PC-3 (cell line): ENCODE measurements at regions not wholly inside any gene's neighbourhood (a gene's known extent, or its start where the extent isn't known, plus 50 kb on each side); places are given as distances from the start of the nearest gene placed in this dataset.

Experiments used
- ATAC-seq: fragments of 200-7000 bp; cut with Tn5 transposase; 2 replicates; pipeline ENCODE4 v1.9.1; 2020; ENCODE audit warnings: mild to moderate bottlenecking, moderate library complexity
- BruUV-seq: library from RNA; stranded (reverse); fragments of 400-500 nt; replicated peaks from 2 replicates; lab custom pipeline; 2021; lab: Mats Ljungman, UMichigan
- CTCF ChIA-PET: fragments of 300-600 bp; sonication (Branson Sonifier 250); formaldehyde crosslinking; loops from one replicate; lab custom pipeline; 2022; ENCODE audit warnings: antibody characterized with exemption; lab: Charles Lee
- POLR2A ChIA-PET: fragments of 300-600 bp; sonication (Branson Sonifier 250); formaldehyde crosslinking; loops from one replicate; lab custom pipeline; 2022; ENCODE audit warnings: antibody characterized with exemption; ENCODE audit not compliant: unreplicated experiment; lab: Charles Lee
- DNase-seq: peaks from one replicate; pipeline ENCODE4 v3.0.0-alpha.2; 2015
- H2AFZ ChIP-seq: fragments of 300-600 bp; sonication (generic); 2 replicates; pipeline ENCODE4 v1.6.0; 2016; ENCODE audit warnings: antibody characterized with exemption, low read length
- H3F3A ChIP-seq: fragments of 300-600 bp; sonication (generic); one replicate; pipeline ENCODE4 v1.6.0; 2017; ENCODE audit warnings: antibody characterized with exemption, low read length, control low read depth, mild to moderate bottlenecking; ENCODE audit not compliant: unreplicated experiment
- H3K27ac ChIP-seq: fragments of 300-600 bp; sonication (generic); 2 replicates; pipeline ENCODE4 v1.5.1; 2016; ENCODE audit warnings: mild to moderate bottlenecking, low read length
- H3K27me3 ChIP-seq: fragments of 300-600 bp; sonication (generic); 2 replicates; pipeline ENCODE4 v1.6.1; 2016; ENCODE audit warnings: low read length, mixed read lengths
- H3K36me3 ChIP-seq: fragments of 300-600 bp; sonication (generic); 2 replicates; pipeline ENCODE4 v1.6.1; 2016; ENCODE audit warnings: low read depth, mixed run types, low read length, mixed read lengths
- H3K4me1 ChIP-seq: fragments of 300-600 bp; sonication (generic); 2 replicates; pipeline ENCODE4 v1.5.1; 2016; ENCODE audit warnings: low read length; ENCODE audit not compliant: insufficient read depth
- H3K4me2 ChIP-seq: fragments of 300-600 bp; sonication (generic); 2 replicates; pipeline ENCODE4 v1.6.0; 2016; ENCODE audit warnings: low read length
- H3K4me3 ChIP-seq: fragments of 300-600 bp; sonication (generic); 2 replicates; pipeline ENCODE4 v1.5.1; 2016; ENCODE audit warnings: mild to moderate bottlenecking, low read length, mixed read lengths
- H3K79me2 ChIP-seq: fragments of 300-600 bp; sonication (generic); 2 replicates; pipeline ENCODE4 v1.6.1; 2017; ENCODE audit warnings: low read length, mixed read lengths
- H3K9ac ChIP-seq: fragments of 300-600 bp; sonication (generic); 2 replicates; pipeline ENCODE4 v1.6.0; 2016; ENCODE audit warnings: mild to moderate bottlenecking, low read length
- H3K9me2 ChIP-seq: fragments of 300-600 bp; sonication (generic); replicated peaks from 2 replicates; pipeline ENCODE4 v1.6.1; 2016; ENCODE audit warnings: mixed run types, low read length, mixed read lengths
- H3K9me3 ChIP-seq: fragments of 300-600 bp; sonication (generic); 2 replicates; pipeline ENCODE4 v1.6.1; 2016; ENCODE audit warnings: low read length, mixed read lengths
- H4K20me1 ChIP-seq: fragments of 300-600 bp; sonication (generic); 2 replicates; pipeline ENCODE4 v1.6.1; 2016; ENCODE audit warnings: low read length, mixed read lengths
- EZH2 ChIP-seq: fragments of 300-600 bp; sonication (generic); IDR thresholded peaks from one replicate; pipeline ENCODE4 v1.6.1; 2017; ENCODE audit warnings: antibody characterized with exemption, mild to moderate bottlenecking, low read length; ENCODE audit not compliant: unreplicated experiment
- EZH2phosphoT487 ChIP-seq: fragments of 300-600 bp; sonication (generic); IDR thresholded peaks from 2 replicates; pipeline ENCODE4 v1.6.1; 2018; ENCODE audit warnings: mild to moderate bottlenecking, antibody characterized with exemption, low read length, borderline replicate concordance
- intact Hi-C: fragments of 100-400 bp; cut with micrococcal nuclease; formaldehyde crosslinking; loops from 2 replicates; pipeline ENCODE4 v1.9.0; 2023
- TF ChIP-seq, protein P1 (sequence below): fragments of 300-600 bp; sonication (generic); conservative IDR thresholded peaks from 2 replicates; pipeline ENCODE4 v1.5.1; 2017; ENCODE audit warnings: antibody characterized with exemption, low read depth, mild to moderate bottlenecking, low read length

DNA sequence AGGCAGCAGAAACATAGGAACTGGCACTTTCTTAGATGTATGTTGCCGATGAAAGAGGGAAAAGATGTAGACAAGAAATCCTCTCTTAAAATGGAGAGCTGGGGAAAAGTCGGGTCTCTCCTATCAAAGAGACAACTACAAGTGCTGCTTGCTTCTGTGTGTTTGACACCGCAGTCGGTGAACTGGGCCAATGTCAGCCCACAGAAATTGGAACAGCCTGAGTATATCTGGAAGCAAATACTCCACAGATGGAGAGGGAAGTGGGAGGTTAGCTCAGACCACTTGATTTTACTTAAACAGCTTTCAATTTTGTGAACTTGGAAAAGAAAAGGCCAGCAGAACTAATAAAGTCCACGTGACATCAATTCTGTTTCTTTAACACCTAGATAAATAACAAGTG is 230.9 kb upstream of the FAT1 start:
- H3K4me2 ChIP-seq = no peak overlapping the region
- no peaks in the 10 kb centered on the region for H4K20me1 ChIP-seq
- H3K9ac ChIP-seq = no peak overlapping the region
- no peak for ATAC-seq
- H3K4me3 ChIP-seq = no peak overlapping the region
- no peaks in the 10 kb centered on the region for H3K4me1 ChIP-seq
- no peaks in the 10 kb centered on the region for H3K79me2 ChIP-seq
- H3K9me3 ChIP-seq = no peaks in the 10 kb centered on the region
- no peak for DNase-seq
- intact Hi-C loops = no loop called here
- H3K27me3 ChIP-seq = no peaks in the 10 kb centered on the region
- no peaks in the 10 kb centered on the region for H3F3A ChIP-seq
- CTCF ChIA-PET = no interaction called here
- no peaks in the 10 kb centered on the region for H3K9me2 ChIP-seq
- no peak for TF ChIP-seq EZH2phosphoT487
- TF ChIP-seq, protein P1, sequence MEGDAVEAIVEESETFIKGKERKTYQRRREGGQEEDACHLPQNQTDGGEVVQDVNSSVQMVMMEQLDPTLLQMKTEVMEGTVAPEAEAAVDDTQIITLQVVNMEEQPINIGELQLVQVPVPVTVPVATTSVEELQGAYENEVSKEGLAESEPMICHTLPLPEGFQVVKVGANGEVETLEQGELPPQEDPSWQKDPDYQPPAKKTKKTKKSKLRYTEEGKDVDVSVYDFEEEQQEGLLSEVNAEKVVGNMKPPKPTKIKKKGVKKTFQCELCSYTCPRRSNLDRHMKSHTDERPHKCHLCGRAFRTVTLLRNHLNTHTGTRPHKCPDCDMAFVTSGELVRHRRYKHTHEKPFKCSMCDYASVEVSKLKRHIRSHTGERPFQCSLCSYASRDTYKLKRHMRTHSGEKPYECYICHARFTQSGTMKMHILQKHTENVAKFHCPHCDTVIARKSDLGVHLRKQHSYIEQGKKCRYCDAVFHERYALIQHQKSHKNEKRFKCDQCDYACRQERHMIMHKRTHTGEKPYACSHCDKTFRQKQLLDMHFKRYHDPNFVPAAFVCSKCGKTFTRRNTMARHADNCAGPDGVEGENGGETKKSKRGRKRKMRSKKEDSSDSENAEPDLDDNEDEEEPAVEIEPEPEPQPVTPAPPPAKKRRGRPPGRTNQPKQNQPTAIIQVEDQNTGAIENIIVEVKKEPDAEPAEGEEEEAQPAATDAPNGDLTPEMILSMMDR = no peak
- no peak for TF ChIP-seq EZH2
- no peak overlapping the region for H2AFZ ChIP-seq
- no peak overlapping the region for H3K27ac ChIP-seq
- H3K36me3 ChIP-seq = no peaks in the 10 kb centered on the region
- POLR2A ChIA-PET = no interaction called here
- no TSS peak for BruUV-seq

DNA sequence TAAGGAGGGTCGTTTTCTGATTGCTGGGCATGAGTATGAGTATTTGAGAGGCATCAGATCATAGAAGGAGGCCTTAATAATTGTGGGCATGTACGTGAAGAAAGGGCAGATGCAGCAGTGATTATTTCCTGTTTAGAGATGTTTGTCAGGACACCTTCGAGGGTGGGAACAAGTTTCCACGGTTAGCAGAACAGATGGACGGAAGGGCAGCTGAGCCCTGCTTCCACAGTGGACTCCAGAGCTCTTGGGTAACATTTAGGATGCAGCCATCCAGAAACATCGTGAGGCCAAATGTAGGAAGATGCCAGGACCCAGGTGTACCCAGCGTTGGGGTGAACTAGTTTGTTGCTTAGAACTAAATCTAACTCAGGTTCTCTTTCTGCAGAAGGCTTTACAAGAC is 231.3 kb upstream of the FAT1 start:
- no peak overlapping the region for H3K4me3 ChIP-seq
- no peaks in the 10 kb centered on the region for H3K27me3 ChIP-seq
- no peaks in the 10 kb centered on the region for H3K79me2 ChIP-seq
- H3K27ac ChIP-seq = no peak overlapping the region
- no peaks in the 10 kb centered on the region for H3K4me1 ChIP-seq
- DNase-seq (no peak), ATAC-seq (no peak)
- H3F3A ChIP-seq = no peaks in the 10 kb centered on the region
- intact Hi-C loops = no loop called here
- H4K20me1 ChIP-seq = no peaks in the 10 kb centered on the region
- no peaks in the 10 kb centered on the region for H3K36me3 ChIP-seq
- H3K4me2 ChIP-seq = no peak overlapping the region
- H3K9me2 ChIP-seq = no peaks in the 10 kb centered on the region
- no peak overlapping the region for H3K9ac ChIP-seq
- TF ChIP-seq EZH2 = no peak
- TF ChIP-seq, protein P1 = no peak
- TF ChIP-seq EZH2phosphoT487 = no peak
- no peak overlapping the region for H2AFZ ChIP-seq
- BruUV-seq = no TSS peak
- POLR2A ChIA-PET = no interaction called here
- H3K9me3 ChIP-seq = no peaks in the 10 kb centered on the region
- CTCF ChIA-PET = no interaction called here

DNA sequence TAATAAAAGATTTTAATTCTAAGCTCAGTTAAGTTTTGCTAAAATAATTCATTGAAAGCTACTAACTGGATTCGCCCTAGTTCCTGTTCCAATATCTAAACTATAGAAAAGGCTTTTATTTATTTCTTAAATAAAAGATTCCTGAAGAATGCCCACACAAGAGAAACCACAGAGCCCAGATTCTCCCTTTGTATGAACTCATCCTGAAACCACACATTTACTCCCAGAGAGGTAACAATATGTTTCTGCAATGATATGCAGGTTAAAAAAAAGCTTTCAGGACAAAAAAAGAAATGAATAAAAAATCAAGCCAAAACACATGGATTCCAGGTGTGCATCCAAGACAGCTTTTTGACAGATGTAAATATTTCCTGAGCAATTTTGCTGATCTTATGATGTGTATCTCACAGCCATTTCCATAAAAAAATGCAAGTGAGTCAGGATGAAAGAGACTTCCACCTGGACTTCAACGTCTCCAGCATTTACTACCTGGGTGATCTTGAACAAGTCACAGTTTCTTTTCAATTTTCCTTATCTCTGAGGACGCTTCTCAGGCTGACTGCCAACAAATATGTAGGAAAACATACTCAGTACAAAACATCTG is 234.4 kb upstream of the FAT1 start:
- no peak overlapping the region for H2AFZ ChIP-seq
- no peak for ATAC-seq
- intact Hi-C loops = no loop called here
- no peaks in the 10 kb centered on the region for H3K36me3 ChIP-seq
- ChIA-PET CTCF (no interaction called here), POLR2A (no interaction called here)
- no peaks in the 10 kb centered on the region for H3K79me2 ChIP-seq
- H3K4me3 ChIP-seq = no peak overlapping the region
- no peak overlapping the region for H3K9ac ChIP-seq
- no peaks in the 10 kb centered on the region for H3K4me1 ChIP-seq
- TF ChIP-seq EZH2phosphoT487 (no peak), EZH2 (no peak)
- TF ChIP-seq, protein P1 = no peak
- H3K27ac ChIP-seq = no peak overlapping the region
- DNase-seq = no peak
- no peaks in the 10 kb centered on the region for H3K9me2 ChIP-seq
- no peaks in the 10 kb centered on the region for H3K9me3 ChIP-seq
- no peaks in the 10 kb centered on the region for H4K20me1 ChIP-seq
- H3K4me2 ChIP-seq = no peak overlapping the region
- no peaks in the 10 kb centered on the region for H3F3A ChIP-seq
- no TSS peak for BruUV-seq
- no peaks in the 10 kb centered on the region for H3K27me3 ChIP-seq
